Activated CD4-positive, alpha-beta T cell treated with anti-CD3 and anti-CD28 coated beads, Interleukin-2, amount 50 U/mL, for 48 hours (primary cell): ENCODE measurements at regions not wholly inside any gene's neighbourhood (a gene's known extent, or its start where the extent isn't known, plus 50 kb on each side); places are given as distances from the start of the nearest gene placed in this dataset.
"Not testable (repeated sequence)": the region's sequence is repeated elsewhere in the genome, so short reads cannot be mapped to it uniquely, and the experiment has no call there.

ENCODE experiments used
- DNase-seq, 2 experiments: peaks; one replicate each; pipeline ENCODE4 v3.0.0-alpha.2; 2020

DNA sequence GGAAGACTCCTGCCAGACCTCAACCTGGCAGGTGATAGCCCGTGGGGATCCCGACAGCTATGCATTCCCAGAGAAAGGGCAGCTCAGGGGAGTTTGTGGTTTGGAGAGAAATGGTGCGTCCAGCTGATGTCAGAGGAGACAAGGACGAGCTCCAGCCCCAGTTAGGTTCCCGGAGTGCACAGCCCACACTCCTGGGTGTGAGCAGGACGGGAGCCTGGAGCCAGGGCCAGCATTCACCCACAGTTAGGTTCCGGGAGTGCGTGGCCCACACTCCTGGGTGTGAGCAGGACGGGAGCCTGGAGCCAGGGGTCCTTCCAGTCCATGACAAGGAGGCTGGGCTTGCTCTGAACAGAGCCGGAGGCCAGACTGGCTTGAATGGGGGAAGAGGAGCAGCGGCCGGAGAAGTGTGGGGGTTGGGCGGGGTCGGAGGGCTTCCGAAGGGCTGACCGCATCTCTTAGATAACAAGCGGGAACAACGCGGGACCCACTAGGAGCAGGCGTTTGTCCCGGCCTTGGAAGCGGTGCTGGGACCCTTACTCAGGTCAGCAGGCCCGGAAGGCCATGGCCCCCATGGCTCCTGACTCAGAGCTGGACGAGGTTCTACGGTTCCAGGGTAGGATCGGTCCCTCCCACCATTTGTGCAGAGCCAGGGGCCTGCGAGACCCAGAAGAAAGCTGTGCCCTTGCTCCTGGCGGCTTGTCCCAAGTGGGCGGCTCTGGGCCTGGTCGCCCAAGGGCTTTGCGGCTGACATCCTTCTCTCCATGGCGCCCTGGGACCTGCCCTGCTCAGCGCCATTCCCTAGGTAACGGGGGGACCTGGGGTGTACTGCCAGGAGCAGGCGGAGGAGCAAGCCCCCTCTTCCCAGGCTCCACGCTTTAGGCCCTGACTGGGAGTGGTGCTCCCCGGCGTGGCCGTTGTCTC, 185.6 kb downstream of the RTP5 start:
- no peak for DNase-seq

DNA sequence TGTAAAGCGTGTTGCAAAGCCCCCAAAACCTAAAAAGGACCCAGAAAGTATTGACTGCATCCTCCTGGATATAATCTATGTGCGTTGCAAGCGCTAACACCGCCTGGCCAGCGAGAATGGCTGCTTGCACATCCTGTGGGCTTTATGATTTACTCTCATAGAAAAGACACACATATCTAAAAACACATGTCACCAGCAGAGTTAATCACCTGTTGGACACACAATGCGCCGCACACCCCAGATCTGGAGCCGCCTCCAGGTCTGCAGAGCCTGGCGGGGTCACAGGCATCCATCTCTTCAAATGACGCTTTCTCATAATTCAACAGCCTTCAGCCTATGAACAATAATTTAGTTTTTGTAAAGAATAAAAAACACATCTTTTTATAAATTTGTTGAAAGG, 186.5 kb downstream of the RTP5 start:
- DNase-seq = no peak

DNA sequence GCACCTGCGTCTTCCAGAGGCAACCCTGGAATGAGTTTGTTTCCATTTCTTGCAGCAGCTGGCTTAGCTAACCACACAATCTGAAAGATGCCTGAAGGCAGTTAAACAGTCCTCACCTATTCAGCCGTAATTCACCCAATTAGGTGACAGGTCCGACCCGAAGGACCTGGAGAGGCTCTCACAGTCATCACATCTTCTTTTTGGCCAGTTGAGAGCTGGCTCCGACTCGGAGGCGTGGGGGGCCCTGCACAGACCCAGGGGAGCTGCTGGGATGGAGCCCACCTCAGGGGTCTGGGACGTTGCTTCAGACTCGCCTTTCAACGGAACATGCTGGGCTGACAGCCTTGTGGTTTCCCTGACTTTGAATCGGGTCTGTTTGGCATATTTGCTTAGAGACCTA, 187.3 kb downstream of the RTP5 start:
- DNase-seq = no peak

DNA sequence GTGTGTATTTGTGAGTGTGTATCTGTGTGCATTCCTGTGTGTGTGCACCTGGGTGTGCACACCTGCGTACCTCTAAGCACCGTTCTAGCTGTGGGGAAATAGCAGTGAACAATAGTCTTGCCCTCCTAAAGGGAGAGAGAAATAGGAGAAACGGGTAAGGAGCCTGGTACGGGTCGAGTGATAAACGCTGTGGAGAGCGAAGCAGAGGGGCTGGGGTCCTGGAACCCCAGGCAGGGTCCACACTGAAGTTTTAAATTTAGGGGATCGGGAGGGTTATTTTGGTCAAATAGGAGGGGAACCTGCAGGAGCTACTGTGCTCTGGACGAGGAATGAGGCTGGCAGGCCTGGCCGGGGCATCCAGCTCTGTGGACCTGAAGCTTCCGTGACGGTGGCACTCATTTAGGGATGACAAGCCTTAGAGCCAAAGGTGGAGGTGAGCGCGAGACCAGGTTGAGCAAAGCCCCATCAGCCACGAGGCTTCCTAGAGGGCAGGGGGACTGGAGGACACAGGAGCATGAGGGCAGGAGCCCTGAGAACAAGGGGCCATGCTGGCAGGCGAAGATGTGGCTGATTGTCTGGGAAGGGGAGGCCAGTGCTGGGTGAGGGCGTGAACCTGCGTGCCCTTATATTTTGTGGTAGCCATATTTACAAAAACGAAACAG, 188.0 kb downstream of the RTP5 start:
- no peak for DNase-seq

DNA sequence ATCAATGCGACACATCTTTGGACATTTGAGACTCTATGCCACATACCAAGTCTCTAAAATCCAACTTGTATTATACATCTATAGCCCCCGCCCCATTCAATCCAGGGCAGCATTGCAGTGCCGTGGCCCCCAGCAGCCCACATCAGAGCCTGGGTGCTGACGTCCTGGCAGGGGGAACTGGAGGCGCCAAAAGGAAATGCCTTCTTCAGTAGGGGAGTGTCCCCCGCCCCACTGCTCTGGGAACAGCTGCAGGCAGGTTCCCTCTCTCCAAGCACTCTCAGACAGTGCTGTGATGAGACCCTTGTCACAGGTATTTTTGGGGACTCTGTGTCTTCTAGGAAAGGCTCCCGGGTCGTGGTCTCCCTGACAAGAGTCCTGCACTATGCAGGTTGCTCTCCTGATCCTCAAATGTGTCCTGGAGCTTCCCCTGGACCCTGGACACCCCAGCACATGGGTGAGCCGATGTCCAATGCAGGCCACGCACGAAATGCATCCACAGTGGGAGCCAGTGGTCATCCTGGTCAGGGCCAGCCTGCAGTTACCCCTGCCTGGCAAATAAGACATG, 188.7 kb downstream of the RTP5 start:
- no peak for DNase-seq

DNA sequence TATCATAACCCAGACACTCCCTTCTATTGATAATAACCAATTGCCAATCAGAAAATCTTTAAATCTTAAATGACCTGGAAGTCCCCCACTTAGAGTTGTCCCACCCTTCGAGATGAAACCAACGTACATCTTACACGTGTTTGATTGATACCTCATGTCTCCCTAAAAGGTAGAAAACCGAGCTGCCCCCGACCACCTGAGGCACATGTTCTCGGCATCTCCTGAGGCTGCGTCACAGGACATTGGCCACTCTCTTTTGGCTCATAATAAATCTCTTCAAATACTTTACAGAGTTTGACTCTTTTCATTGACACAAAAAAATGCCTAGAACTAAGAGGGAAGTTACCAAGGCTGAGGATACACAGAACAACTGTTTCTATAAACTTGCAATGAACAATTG, 190.0 kb downstream of the RTP5 start:
- no peak for DNase-seq

DNA sequence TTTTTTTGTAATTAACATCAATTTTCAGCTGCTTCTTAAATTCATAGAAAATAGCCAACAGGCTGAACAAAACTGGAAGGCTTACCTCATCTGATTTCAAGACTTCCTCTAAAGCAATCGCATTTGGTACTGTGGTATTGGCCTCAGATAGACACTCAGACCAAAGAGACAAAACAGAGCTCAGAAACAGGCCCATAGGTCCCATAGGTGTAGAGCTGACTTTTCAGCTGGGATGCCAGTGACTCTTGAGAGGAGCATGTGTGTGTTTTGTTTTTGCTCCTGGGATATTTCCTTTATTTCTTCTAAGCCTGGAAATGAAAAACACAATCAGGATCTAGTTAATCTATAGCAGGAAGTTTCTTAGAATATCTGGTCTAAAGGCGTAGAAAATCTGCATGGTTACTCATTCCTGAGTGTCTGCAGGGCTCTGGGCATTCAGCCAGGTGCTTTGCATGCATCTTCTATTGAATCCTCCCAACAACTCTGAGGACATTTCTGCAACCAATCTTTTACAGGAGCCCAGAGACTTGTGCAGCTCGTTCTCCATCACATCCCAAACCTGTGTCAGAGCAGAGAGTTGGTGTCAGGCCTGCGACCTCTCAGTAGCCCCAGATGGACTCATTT, 190.8 kb downstream of the RTP5 start:
- no peak for DNase-seq

DNA sequence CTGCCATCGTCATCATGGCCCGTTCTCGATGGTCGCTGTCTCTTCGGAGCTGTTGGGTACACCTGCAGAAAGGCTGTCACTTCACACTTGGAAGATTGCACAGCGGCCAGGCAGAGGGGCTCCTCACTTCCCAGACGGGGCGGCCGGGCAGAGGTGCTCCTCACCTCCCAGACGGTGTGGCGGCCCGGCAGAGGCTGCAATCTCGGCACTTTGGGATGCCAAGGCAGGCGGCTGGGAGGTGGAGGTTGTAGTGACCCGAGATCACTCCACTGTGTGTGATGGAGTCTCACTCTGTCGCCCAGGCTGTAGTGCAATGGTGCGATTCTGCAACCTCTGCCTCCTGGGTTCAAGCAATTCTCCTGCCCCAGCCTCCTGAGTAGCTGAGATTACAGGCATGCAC, 192.4 kb downstream of the RTP5 start:
- not testable (repeated sequence) for DNase-seq

DNA sequence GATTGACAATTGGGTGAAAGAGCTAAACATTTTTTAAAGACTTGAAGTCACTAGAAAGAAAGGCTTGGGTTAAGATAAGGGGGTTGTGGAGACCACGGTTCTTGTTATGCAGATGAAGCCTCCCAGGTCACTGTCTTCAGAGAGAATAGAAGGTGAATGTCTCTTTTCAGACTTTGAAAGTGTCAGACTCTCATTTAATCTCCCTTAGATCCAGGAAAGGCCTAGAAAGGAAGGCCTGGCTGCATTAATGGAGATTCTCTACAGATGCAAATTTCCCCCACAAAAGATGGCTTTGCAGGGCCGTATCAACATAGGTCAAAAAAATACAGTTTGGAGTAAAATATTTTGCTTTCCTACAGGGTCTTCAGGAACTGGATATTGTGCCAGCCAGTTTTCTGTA, 193.9 kb downstream of the RTP5 start:
- DNase-seq = no peak

DNA sequence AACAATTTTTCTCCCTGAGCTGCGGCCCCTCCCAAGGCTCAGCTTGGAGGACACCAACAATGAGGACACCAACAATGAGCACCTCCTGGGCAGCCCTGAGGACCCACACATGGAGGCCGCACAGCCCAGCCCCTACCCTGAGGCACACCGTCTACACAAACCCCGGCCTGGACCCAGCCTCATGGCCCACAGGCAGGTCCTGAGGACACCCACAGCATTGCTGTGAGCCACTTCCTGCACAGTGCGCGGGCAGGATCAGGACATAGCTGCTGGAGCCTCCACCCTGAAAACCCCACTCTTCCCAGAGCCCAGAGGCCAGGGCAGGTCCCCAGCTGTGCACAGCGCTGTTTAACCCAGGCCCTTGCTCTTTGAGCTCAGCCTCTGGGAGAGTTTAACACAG, 194.3 kb downstream of the RTP5 start:
- no peak for DNase-seq

DNA sequence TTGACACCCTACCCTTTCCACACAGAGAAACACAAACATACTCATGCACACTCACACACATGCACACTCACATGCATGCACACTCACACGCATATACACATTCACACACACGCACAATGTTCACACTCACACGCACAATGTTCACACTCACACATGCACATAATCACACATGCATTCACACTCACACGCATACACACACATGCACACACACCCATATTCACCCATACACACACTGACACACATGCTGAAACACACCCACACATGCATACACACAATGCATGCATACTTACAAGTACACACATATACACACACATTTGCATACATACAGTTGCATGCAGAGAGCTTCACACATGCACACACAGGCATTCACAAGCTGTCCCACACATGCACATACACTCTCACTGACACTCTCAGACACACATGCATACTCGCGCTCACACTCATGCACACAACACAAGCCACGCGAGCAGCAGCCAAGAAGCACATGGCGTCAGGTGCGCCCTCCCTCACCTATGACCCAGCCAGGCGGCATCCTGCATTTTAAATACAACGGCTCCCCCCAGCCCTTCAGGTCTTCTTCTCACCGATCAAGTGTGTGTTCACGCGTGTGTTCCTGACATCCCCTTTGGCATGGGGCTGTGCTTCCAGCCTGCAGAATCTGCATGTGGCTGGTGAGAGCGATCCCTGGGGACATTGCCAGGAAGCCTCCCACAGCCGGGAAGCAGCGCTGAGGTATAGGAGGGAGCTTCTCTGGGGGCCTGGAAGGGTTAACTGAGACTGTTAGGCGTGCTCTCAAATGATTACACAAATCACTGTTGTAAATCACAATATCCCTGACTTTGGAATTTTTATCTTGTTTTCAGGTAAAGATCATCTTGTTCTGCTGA, 195.1 kb downstream of the RTP5 start:
- no peak for DNase-seq

DNA sequence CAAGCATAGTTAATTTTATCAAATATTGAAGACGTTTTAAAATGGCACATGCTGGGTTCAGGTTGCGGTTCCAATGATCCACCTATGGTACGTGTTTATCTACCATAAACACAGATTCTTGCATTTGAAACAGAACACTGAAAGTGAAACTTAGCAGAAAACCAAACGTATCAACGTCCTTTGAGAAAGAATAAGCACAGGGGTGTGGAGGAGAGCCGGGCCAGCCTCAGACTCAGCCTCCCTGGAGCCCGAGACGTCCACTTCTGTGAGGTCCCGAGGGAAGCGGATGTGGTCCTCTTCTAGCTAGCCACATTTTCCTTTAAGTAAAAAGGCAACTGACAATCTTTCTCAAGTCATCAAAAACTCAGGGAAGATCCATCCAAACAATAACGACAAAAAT, 195.9 kb downstream of the RTP5 start:
- no peak for DNase-seq

DNA sequence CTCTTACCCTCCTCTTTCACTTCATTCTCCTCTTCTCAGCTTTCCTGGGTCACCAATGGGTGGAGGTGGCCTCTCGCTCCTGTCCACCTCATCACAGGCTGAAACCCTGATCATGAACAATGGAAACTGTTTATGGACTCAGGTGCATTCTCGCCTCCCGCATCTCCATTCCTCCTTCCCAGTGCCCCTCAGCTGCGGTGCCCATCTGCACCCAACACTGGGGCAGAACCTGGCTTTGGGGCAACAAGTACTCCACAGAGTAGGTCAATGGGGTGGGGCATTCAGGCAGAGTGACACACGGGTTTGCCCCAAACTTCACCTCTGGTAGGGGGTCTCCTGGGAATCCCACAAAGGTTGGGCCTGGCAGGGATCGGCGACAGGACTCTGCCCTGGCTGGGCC, 199.5 kb downstream of the RTP5 start:
- DNase-seq = no peak

DNA sequence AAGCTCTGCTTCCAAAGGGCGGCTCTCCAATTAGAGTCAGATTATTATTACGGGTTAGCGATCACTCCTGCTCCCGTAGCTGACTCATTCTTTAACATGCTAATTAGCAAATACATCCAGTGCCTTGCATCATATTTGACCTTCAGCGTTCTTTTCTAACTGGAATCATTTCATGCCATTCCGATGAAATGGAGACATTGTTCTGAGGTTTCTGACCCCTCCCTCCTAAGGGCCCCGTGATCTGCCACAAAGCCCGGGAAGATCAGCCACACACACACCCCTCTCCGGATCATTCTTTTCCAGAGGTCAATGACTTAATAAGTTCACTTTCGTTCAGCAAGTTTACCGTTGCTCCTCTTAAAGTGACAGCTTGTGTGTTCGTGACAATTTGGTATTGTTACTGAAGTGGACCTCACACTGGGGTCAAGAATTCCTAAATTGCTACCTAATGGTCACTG, 200.4 kb downstream of the RTP5 start:
- DNase-seq = not testable (repeated sequence)

DNA sequence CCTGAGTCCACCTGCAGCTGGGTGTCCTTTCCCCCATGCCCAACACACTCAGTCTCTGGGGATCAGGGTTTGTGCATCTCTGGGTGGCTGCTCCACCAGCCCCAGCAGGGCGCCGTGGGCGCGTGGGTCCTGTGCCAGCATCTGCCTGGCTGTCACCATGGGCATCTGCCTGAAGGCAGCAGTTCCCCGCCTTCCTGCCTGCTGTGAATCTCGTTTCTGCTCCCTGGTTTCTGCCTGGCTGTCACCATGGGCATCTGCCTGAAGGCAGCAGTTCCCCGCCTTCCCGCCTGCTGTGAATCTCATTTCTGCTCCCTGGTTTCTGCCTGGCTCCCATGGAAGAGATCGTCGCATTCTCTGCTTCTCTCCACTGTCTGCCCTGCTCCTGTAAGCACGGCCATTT, 201.2 kb downstream of the RTP5 start:
- not testable (repeated sequence) for DNase-seq

DNA sequence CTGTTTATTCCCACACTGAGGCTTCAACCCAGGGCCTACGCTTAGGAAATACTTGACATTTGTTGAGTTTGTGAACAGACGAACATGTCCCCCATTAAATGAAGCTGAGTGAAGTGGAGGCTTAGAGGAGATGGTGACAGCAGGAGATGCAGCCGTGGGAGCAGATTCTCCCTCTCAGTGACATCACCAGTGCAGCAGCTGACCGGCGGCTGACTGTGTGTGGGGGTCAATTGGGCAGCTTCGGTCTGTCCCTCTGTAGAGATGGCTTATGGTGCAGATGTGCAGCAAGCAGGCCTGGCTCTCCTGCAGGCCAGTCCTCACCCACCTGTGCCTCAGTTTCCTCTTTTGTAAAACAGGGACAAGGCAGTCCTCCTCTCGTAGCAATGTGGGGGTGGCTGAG, 201.8 kb downstream of the RTP5 start:
- not testable (repeated sequence) for DNase-seq

DNA sequence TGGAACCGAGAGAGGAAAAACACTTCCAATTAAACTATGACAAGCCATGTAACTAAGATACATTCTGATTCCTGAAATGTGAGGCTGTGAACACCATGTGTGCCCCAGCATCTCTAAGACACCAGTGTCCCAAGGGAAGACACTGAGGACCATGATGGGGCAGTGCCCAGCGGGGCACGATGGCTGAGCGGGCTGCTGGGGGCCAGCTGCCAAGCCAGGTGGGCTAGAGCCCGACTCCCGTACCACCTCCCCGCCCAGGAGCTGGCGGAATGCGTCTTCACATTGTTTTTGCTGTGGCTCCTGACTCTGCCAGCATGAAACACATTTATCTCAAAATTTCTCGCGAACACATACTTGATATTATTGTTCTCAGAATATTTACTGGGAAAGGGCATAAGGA, 202.4 kb downstream of the RTP5 start:
- not testable (repeated sequence) for DNase-seq

DNA sequence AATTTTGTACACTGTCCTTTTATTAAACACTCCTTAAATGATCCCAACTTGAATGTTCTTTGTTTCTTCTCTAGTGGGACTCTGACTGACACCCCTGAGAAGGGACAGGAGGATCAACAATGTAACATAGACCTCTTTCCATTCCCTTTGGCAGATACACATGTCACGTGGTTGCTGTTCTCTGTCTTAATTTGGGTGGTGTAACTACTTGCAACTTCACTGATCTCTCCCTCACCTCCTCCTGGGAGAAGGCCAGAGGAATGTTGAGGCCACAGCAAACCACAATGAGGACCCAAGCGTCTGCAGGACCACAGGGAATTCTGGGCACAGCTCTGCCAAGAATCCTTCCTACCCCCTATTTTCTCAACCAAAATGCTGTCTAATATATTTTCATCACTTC, 205.6 kb downstream of the RTP5 start:
- DNase-seq = no peak

DNA sequence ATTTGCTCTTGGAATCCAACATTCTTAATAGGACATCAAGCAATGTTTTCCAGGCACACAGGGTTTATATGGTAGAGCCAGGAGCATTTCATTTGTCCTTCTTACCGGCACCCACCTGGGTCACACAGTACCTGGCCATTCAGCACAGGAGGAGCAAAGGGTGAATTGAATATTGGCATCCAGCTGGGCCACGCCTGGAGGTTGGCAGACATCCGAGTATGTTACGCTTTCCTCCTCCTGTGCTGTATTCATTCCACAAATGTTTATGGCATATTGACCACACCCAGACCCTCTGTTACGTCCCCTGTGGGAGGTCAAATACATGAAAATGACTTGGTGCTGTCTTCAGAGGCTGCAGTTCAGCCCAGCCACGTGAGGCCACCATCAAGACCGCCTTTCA, 206.2 kb downstream of the RTP5 start:
- no peak for DNase-seq

DNA sequence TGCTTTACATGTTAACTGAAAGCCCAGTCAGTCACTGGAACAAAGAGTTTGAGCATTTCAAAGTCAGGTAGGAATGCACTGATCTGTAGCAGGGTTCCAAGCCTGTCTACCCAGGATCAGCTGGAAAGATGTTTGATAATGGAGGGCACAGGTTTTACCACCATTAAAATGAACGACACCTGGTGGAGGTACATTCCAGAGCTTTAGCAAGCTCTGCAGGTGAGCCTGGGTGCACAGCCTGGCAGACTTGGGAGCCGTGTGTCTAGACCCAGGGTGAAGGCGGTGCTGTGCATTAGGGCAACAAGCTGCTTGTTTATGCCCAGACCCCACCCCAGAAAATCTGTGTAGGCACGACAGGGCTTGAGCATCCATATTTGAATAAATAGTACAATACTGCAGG, 206.7 kb downstream of the RTP5 start:
- not testable (repeated sequence) for DNase-seq

DNA sequence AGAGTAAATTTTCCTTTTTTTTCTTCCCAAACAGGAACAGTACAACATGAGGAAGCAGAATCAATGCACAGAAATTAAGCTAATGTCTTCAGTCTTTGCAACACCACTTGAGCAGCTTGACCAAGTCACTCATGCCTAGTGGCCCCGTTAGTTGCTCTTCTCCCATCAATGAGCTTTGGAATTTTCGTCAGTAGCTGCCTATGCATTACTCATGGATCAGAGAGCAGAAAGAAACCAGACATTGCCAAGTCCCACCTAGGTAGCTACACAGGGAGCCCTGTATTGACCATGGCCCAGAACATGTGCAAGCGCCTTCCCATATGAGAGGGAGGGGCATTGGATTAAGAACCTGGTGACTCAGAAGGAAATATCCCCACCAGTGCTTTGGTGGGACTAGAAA, 208.9 kb downstream of the RTP5 start:
- DNase-seq = not testable (repeated sequence)

DNA sequence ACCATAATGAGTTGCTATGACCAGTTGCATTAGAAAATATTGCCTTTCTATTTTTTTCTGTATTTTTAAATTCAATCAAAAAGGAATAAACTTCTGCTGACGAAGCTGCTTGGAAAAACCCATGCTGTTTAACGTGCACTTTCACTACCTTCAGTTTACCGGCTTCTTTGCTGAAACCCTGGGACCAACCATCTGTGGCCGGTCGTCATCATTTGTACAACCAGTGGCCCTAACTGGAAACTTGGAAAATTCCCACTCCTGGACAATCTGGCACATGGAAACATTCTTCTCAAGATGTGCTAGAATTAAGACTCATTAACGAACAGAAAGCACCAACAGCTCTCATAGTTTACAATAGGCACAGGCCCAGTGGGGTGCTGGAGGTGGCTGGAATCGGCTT, 210.3 kb downstream of the RTP5 start:
- not testable (repeated sequence) for DNase-seq
